ENCODE measurements at regions not wholly inside any gene's neighbourhood (a gene's known extent, or its start where the extent isn't known, plus 50 kb on each side); places are given as distances from the start of the nearest gene placed in this dataset.

DNA sequence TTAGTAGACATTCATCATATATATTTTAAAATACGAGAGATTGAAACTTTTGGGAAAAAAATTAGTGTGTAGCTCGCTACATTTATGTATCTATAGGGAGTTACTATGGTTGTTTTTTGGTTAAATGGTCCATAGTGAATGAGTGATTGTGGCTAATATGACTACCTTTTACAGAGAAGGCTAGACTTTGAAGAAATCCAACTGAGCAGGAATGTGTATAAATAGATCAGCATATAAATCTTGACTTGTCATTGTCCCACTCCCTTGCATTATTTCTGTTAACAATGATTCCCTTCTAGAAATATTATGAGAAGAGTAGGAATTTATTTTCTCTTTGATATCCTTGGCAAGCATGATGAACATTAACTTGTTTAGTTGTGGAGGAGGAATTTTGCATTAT lies 737.8 kb upstream of the MAP3K7 start:
- no peak for DNase-seq

DNA sequence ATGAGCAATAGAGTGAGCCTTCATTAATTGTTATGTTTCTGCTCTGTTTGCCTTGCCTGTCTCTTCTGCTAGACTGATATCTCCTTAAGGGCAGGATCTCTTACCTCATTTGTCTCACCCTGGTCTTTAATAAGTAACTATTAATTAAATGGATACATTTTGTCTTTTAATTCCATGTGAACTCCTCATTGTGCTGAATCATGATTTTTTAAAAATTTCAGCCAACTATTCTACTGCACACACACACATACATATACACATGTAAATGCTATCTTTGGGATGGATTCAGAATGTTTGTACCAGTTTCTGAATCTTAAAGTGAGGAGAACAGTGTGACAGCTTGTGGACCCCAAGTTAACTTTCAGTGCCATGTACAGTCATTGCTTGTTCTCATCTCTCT lies 731.1 kb upstream of the MAP3K7 start:
- no peak for DNase-seq

DNA sequence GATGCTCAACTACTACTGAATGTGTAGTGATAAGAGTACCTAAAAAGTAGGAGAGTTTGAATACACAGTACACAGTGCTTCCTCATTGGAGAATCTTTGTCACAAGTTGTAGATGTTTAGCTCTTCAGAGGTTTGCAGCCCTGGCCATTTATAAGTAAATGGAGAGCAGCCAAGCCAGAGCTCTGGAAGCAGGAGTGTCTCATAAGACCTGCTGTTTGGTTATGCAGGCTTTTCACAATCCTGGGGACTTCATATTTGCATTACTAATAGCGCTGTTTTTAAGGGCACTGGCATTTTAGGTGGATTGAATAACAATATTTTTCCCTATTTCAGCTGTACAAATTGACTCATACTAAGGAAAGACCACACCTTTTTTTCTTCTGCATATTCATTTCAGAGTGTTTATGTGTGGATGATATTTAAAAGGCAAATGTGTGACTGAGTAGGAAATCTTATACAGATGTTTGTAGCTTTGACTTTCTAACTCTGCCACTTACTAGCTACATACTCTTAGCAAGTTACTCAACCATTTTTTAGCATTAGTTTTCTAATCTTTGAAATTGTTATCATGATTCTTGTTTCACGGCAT lies 730.5 kb upstream of the MAP3K7 start:
- no peak for DNase-seq

DNA sequence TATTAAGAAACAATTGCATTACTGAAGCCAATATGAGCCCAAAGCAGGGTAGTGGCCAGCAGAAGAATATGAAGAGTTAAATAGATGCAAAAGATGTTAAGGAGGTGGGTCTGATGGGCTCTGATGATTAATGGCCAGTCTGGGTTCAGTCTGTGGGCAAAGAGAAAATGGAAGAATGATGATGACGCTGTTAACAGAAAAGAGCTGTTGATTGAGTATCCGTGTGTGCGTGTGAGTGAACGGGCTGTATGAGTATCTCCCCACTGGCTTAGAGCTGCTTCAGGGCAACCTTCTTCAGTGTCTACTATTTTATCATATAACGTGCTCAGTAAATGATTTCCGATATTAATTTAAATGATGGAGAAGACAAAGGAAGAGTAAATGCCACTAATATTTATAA lies 723.3 kb upstream of the MAP3K7 start:
- DNase-seq: no peak

DNA sequence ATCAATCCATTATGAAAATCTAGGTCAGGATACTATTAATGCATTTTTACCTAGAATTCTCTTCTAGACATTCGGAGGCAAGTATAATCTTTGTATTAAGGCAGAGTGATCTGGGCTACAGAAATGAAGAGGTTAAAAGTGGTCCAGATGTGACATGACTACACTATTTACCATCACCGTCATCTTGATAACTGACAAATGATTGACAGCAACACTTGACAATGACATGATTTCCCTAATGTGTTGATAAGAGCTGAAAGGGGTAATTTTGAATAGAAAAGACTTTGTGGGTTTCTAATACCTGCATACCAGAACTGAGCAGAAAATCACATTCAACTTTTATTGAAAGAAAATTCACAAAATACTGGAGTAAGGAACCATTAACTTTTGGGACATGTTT lies 718.9 kb upstream of the MAP3K7 start:
- no peak for DNase-seq

DNA sequence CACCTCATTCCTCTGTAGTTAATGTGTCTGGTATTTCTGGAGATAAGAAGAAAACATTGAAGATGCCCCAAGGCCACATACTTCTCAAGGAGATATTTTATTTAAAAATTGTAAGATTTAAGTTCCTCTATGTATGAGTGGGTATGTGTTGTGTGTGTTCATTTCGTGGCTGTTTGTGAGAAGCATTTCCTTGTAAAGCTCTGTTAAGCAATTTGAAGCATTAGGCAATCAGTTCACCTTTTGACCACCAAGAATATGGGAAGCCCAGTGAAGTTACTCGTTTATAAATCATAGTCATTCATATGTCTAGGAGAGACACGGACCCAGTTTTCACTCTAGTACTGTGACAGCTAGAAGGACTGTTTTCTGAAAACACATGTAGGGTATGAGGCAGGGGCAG lies 717.6 kb upstream of the MAP3K7 start:
- no peak for DNase-seq

DNA sequence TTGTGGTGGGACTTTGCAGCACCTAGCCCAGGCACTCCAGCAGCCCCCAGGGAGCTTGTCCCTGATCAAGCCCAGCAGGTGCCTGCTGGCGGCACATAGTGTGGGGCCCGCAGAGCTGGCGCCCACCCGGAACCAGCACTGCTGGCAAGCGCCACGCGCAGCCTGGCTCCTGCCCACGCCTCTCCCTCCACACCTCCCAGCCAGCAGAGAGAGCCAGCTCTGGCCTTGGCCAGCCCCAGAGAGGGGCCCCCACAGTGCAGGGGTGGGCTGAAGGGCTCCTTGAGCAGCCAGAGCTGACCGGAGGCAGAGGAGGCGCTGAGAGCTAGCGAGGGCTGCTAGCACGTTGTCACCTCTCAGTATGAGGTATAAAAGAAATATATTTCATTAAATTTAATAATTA lies 716.5 kb upstream of the MAP3K7 start:
- no peak for DNase-seq

DNA sequence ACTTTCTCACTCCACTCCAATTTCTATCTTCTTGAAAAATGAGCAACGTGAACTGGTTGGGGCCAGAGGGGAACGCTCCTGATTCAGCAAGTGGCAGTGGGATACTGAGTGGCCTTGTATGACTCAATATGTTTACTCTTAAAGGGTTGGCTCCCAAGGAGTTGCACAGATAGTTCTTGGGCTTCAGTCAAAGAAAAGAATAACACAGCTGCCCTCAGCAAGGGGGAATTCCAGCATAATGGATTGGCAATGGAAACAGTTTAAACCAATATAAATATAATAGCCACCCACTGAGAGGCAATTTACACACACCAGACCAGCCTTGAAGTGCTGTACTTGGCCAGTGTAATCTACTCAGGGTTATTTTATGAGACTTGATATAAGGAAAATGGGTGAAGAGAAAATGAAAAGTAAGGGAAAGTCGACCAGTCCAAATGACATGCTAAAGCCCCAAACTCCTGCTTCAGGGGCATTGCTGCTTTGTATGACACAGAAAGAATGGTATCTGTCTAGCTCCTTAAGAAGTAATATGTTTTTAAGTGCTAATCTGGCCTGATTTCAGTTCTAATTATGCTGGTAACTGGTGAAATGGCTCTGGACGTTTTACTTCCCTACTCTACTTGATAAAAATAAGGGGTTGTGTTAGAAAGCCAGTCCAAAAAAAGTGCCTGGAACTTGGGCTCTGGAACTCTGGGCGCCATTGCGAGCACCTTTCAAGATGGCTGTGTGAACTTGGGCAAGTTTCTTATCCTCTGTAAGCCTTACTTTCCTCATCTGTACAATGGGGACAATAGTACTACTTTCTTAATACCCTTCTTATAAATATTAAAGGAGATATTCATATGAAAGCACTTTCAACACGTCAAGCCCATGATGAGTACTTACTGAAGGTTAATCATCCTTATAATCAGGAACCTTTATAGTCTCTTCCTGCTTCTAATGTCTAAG lies 712.9 kb upstream of the MAP3K7 start:
- no peak for DNase-seq

DNA sequence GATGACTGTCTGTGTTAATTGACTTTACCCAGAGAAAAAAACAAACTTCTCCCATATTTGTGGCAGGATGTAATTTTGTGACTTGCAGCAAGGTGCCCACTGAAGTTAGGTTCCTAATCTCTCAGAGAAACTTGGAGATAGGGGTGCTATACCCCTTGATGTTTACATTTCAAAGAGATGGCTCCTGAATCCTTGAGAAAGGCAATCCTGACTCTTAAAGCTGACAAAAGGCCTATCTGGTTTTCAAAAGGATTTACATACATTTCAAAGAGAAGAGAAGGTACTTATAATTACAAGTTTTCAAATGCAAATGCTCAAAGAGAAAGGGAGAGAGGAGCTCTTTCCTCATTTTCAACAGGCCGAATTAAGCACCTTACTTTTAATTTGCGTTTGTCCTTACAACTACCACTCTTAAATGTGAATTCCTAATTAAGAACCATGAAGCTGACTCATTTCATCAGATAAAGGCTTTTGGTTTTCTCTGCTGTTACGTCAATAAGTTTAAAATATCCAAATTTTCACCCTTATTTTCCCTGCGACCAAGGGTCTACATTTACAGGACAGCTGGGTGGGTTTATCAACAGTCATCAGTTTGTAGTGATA lies 711.8 kb upstream of the MAP3K7 start:
- DNase-seq: no peak

DNA sequence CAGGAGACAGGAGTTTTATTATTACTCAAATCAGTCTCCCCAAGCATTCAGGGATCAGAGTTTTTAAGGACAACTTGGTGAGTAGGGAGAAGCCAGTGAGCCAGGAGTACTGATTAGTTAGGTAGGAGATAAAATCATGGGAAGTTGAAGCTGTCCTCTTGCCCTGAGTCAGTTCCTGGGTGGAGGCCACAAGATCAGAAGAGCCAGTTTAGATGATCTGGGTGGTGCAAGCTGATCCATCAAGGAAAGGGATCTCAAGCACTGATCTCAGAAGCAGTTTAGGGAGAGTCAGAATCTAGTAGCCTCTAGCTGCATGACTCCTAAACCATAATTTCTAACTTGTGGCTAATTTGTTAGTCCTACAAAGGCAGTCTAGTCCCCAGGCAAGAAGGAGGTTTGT lies 706.5 kb upstream of the MAP3K7 start:
- no peak for DNase-seq

DNA sequence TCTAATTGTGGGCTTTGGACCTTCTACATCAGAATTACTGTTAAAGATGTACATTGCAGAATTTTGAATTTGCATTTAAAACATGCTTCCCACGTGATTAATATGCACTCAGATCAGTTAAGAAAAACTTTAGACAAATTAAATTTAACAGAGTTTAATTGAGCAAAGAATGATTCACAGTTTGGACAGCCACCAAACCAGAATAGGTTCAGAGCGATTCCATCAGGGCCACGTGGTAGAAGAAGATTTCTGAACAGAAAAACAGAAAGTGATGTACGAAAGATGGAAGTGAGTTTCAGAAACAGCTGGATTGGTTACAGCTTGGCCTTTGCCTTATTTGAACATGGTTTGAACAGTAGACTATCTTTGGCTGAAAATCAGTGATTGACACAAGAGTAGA lies 704.2 kb upstream of the MAP3K7 start:
- DNase-seq: no peak

DNA sequence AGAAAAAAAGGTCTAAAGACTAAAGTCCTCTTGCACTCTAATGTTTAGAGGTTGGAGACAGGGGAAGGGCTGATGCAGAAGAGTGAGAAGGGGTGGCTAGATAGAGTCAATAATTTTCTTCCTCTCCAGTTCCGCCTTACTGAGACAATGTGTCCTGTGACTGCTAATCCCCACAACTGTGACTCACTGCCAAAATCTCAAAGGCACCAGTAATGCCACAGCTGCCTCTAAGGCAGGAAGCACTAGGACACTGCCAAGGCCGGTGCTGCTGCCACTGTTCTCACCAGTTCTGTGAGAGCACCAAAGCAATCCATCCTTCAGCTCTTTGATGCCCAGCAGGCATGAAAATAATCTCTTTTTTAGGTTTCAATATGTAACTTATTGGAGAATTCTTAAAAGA lies 701.9 kb upstream of the MAP3K7 start:
- no peak for DNase-seq

DNA sequence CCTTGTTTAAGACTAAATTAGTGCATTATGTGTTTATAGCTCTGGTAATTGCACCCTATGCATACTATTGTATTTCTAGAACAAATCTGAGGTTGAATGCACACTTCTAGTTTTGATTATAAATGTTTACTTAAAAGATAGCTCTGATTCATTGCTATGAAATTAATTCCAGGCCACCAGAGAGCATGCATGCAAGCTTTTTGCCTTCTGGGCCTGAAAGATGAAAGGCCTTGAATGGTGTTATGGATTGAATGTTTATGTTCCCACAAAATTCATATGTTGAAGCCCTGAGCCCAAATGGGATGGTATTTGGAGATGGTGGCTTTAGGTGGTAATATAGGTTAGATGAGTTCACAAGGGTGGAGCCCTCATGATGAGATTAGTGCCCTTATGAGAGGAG lies 695.0 kb upstream of the MAP3K7 start:
- DNase-seq: no peak

DNA sequence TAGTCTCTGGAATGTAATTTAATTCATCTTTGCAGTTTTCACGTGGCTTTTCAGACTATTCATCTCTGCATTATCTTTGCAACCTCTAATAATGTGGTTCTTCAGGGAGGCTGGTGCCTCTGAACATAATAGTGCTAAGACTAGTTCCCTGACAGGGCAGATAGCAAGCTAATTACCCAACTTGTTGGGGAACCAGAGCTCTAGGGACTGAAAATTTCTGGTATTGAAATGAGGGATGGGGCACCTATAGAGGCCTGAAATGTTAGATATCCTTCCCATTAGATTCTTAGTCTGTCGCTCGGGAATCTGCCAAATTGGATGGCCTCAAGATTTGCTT lies 693.6 kb upstream of the MAP3K7 start:
- DNase-seq: no peak

DNA sequence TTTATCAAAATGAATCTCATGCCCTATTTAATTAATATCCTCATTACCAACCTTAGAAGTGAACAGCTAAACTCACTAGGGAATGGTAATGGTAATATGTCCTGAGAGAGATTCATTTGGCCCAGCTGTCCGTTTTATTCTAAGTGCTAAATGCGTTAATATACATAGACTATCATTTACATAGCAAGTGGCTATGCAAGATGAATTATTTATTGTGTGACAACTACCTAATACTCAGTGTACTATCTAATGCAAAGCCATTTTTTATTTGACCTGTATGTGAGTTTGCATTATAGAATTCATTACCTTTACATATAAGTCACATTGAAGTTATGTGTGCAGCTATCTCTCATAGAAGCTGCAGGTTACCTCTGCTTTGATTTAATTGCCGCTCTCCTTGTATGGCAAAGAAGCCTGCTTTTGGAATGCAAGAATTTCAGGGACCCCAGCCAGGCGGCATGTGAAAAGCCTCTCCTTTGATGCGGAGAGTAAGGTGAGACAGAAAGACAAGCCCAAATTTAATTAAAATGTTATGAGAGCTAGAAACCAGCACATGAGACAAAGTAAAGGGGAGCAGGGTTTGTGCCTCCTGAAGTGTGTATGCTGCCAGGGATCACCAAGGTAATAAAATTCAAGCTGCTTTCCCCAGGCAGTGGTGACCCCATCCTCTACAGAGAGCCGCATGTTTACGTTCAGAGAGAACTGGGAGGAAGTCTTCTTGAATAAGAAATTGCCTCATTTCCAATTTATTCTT lies 693.0 kb upstream of the MAP3K7 start:
- no peak for DNase-seq

DNA sequence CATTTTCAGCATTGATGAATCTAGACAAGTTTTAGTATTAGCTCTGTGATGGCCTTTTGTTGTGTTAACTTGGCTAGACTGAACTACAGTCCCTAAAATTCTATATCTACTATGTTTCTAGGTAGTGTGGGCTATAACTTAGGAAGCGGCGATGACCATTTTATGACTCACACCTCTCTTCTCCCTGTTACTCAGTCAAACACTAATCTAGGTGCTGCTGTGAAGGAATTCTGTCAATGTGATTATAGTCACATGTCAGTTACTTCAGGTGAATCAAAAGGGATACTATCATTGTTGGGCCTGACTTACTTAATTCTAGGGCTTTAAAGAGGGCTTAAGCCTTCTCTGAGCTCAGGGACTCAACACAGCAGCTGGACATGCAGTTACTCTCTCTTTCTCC lies 691.5 kb upstream of the MAP3K7 start:
- no peak for DNase-seq

DNA sequence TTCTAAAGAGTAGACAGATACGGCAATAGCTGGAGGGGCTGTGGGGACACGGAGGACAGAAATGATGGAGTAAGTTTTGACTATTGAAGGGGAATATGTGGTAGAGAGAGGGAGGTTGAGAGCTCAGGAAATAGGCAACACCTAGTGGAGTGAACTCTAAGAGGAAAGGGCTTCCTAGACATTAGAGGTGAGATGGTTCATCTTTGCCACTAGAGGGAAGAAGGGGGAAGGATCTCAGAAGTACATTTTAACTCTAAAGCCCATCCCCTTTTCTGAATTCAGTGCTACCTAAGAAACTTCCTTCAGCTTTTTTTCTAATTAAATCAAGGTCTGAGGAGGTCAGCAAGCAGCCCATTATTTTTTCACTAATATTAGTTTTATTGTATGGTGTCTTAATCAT lies 689.4 kb upstream of the MAP3K7 start:
- DNase-seq: no peak

DNA sequence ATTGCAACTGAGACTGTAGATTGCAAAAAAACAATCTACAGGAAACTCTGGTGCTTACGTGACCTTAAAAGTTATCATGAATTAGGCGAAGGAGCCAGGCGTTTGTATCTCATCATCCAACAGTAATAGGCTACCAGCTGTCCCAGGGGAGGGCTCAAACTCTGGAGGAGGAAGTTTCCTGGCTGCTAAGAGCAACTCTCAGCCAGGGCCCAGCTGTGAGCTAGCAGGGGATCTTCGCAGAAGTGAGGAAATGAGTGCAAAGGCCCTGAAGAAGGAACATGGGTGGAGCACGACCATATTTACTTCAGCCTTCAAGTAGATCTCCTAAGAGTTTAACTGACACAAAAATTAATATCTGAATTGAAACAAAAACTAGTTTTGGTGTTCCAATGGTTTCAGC lies 686.9 kb upstream of the MAP3K7 start:
- no peak for DNase-seq

DNA sequence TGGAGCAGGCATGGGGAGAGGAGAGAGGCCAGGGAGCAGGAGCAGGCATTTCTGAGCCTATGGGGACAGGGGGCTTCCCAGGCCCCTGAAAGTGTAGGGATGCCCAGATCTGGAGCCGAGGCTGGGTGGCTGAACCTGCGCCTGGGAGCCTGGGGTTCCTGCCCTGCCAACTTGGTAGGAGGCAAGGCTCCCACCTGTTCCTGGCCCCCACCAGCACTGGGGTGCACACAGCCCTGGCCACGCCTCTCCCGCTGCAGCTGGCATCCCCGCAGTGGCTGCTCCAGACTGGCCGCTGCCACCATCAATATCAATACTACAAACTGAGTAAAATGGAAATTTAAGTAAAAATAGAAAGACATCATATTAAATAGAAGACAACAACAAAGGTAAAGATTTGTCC lies 684.9 kb upstream of the MAP3K7 start:
- DNase-seq: no peak

DNA sequence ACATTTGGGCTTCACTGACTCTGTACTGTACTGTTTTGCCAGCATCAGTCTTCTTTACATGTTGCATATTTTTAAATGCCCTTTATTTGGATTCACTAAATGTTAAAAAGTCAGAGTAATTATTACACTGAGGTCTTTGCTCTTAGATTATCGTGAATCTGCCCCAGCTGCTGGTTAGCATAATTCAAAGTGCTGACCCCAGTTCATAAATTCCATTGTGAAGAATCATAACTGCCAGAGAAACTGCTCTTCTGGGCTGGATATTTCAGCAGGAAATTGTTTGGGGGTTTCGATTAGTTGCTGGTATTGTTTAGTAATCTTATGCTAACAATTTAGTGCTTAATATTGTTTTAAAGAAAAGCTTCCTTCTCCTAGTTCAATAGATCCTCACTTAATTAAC lies 682.1 kb upstream of the MAP3K7 start:
- no peak for DNase-seq

DNA sequence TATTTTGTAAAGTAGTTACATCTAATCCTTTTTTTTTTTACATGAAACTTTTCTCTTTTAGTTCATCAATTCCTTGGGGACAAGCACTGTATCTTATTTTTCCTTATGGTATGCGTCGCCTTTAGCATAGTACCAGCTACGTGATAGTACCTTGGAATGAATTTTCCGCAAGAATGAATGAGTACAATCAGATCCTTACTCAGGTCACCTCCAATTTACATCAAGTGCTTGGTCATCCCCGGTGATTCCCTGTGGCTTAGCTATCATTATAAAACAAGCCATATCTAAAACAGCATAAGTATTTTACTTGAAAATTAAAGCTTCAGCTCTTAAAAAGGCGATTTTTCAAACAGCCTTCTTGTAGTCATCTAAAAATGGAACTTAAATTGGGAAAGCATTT lies 680.4 kb upstream of the MAP3K7 start:
- DNase-seq: no peak

DNA sequence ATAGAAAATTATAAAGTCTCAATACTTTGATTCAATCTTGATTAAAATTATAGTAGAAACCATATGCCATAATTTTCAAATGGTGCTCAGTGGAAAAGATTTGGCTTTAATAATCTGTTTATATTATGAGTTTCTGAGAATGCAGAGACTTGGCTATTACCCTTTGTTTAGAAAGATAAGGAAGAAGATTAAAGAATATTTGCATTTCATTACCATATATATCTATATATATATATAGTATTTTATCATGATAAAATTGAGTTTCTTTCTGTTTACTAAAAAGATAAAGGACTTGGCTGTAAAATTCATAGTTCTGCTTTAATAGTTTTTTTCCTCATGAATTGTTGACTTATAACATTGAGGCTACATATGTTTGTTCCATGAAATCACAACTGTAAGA lies 679.3 kb upstream of the MAP3K7 start:
- no peak for DNase-seq

DNA sequence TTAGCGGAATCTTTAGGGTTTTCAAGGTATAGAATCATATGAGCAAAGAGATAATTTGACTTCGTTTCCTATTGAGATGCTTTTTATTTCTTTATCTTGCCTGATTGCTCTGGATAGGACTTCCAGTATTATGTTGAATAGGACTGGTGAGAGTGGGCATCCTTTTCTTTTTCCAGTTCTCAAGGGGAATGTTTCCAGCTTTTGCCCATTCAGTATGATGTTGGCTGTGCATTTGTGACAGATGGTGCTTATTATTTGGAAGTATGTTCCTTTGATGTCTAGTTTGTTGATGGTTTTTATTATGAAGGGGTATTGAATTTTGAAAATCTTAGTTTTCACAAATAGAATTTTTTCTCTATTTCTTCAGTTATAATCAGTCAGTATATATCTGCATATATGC lies 656.6 kb upstream of the MAP3K7 start:
- DNase-seq: no peak

DNA sequence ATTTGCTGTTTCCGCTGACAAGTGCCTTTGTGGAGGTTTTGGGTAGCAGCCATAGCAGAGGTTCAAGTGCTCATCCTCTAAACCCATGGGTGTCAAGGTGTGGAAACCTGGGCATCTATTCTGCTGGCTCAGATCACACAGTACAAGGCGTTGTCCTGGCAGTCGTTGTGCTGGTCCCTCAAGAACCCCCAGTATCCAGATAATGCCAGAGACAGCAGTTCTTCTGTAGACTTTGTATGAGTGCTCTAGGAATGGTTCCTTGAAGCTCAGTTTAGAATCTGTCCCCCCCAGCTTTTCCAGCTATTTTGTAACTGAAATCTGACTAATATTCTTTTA lies 655.7 kb upstream of the MAP3K7 start:
- DNase-seq: no peak
